ENCODE measurements at regions not wholly inside any gene's neighbourhood (a gene's known extent, or its start where the extent isn't known, plus 50 kb on each side); places are given as distances from the start of the nearest gene placed in this dataset.

DNA sequence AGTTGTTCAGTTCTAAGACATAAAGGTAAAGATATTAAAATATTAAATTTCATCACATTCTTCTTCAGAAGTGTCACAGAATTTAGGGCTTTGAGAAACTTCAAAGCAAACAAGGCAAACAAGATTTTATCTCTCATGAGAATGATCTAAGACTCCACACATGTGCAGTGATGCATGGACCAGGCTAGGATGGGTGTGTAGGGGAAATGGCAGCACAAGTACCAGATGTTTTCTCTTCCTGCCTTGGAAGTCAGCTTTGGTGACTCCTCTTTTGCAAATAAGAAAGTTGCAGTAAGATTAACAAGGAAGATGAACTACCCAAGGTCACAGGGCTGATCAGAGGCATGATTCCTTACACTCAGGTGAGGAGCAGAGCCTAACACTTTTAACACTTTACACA is 163.8 kb upstream of the LMNTD1 start:
- TF ChIP-seq, protein P1, sequence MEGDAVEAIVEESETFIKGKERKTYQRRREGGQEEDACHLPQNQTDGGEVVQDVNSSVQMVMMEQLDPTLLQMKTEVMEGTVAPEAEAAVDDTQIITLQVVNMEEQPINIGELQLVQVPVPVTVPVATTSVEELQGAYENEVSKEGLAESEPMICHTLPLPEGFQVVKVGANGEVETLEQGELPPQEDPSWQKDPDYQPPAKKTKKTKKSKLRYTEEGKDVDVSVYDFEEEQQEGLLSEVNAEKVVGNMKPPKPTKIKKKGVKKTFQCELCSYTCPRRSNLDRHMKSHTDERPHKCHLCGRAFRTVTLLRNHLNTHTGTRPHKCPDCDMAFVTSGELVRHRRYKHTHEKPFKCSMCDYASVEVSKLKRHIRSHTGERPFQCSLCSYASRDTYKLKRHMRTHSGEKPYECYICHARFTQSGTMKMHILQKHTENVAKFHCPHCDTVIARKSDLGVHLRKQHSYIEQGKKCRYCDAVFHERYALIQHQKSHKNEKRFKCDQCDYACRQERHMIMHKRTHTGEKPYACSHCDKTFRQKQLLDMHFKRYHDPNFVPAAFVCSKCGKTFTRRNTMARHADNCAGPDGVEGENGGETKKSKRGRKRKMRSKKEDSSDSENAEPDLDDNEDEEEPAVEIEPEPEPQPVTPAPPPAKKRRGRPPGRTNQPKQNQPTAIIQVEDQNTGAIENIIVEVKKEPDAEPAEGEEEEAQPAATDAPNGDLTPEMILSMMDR (conservative IDR thresholded peaks at IDR 0.05; ENCODE audit: low read length), result no peak
- no peak for TF ChIP-seq EZH2phosphoT487 (IDR thresholded peaks at IDR 0.05; ENCODE audit: borderline replicate concordance, low read depth, low read length)
